Breast epithelium (tissue), 3 donors: ENCODE measurements at regions not wholly inside any gene's neighbourhood (a gene's known extent, or its start where the extent isn't known, plus 50 kb on each side); places are given as distances from the start of the nearest gene placed in this dataset.

Experiments used
- POLR2A ChIP-seq: fragments of 450-650 bp; IDR thresholded peaks from one replicate; pipeline ENCODE4 v1.6.1; 2016; ENCODE audit warnings: antibody characterized with exemption, mild to moderate bottlenecking, moderate library complexity
- POLR2AphosphoS5 ChIP-seq, 3 donors: sonication (generic); formaldehyde crosslinking; IDR thresholded peaks; one replicate each; pipeline ENCODE4 v1.6.1; 2017; ENCODE audit warnings: antibody characterized with exemption in 3 of 3
- TF ChIP-seq, protein P1 (sequence below), 3 donors: fragments of 450-650 bp; IDR thresholded peaks; one replicate each; pipeline ENCODE4 v1.5.1; 2016 to 2017; ENCODE audit warnings: antibody characterized with exemption in 3 of 3, mild to moderate bottlenecking in 3 of 3, moderate library complexity in 3 of 3

DNA sequence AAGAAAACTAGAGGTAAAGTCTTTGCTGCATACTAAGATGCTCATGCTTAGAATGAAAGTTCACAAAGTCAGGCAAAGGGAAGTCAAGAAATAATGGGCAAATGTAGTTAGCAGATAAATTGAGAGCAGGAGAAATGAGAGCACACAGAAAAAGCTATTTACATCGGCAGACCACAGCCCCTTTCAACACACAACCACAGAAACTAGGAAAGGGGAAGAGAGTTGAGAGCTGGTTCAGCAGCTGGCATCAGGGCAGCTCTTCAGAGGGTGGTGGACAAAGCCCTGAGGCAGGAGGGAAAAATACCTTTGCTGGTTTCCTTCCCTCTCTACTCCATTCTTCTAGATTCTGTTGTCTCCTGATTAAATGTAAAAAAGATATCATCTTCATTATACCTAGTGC lies 95.4 kb upstream of the ANO4 start:
- TF ChIP-seq, protein P1, sequence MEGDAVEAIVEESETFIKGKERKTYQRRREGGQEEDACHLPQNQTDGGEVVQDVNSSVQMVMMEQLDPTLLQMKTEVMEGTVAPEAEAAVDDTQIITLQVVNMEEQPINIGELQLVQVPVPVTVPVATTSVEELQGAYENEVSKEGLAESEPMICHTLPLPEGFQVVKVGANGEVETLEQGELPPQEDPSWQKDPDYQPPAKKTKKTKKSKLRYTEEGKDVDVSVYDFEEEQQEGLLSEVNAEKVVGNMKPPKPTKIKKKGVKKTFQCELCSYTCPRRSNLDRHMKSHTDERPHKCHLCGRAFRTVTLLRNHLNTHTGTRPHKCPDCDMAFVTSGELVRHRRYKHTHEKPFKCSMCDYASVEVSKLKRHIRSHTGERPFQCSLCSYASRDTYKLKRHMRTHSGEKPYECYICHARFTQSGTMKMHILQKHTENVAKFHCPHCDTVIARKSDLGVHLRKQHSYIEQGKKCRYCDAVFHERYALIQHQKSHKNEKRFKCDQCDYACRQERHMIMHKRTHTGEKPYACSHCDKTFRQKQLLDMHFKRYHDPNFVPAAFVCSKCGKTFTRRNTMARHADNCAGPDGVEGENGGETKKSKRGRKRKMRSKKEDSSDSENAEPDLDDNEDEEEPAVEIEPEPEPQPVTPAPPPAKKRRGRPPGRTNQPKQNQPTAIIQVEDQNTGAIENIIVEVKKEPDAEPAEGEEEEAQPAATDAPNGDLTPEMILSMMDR (IDR thresholded peaks at IDR 0.05), result no peak
- TF ChIP-seq POLR2A (no peak), POLR2AphosphoS5 (IDR thresholded peaks at IDR 0.05) (no peak)
